ENCODE measurements at regions not wholly inside any gene's neighbourhood (a gene's known extent, or its start where the extent isn't known, plus 50 kb on each side); places are given as distances from the start of the nearest gene placed in this dataset.
A peak's percentile ranks its signal among the peaks of the same experiment; 100 is the strongest.

DNA sequence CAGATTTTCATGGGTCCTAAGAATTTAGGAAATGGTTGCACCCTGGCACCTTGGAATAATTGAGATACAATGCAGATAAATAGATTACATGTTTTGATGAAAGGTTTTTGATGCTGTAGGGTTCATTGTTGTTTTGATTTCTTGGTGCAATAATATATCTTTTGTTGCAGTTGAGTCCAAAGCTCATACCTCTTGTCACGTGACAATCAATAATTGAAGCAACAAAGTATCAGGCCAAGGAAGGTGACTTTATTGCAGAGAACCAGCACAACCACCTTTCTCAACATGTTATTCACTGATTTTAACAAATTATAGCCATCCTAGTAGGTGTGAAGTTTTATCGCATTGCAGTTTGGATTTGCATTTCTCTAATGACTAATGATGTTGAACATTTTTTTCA lies 285.5 kb upstream of the SLCO3A1 start:
- Histone ChIP-seq H3K36me3 (ENCODE audit: low read depth, low read length) (no peaks in the 10 kb centered on the region), H3K9me2 (replicated peaks; ENCODE audit: low read length) (no peaks in the 10 kb centered on the region), H3K79me2 (ENCODE audit: low read length) (no peaks in the 10 kb centered on the region), H2AFZ (ENCODE audit: low read length) (no peak overlapping the region), H3F3A (ENCODE audit: low read length, unreplicated experiment) (no peaks in the 10 kb centered on the region), H3K27ac (ENCODE audit: low read length) (no peak overlapping the region), H3K4me2 (ENCODE audit: low read length) (no peak overlapping the region), H3K9ac (ENCODE audit: low read length) (no peak overlapping the region), H3K9me3 (ENCODE audit: low read length) (no peaks in the 10 kb centered on the region), H3K27me3 (ENCODE audit: low read length) (peaks cover 18% of the 10 kb centered on the region), H3K4me1 (ENCODE audit: insufficient read depth, low read length) (no peaks in the 10 kb centered on the region), H4K20me1 (ENCODE audit: low read length) (no peaks in the 10 kb centered on the region), H3K4me3 (ENCODE audit: low read length) (no peak overlapping the region)
- TF ChIP-seq, protein P1, sequence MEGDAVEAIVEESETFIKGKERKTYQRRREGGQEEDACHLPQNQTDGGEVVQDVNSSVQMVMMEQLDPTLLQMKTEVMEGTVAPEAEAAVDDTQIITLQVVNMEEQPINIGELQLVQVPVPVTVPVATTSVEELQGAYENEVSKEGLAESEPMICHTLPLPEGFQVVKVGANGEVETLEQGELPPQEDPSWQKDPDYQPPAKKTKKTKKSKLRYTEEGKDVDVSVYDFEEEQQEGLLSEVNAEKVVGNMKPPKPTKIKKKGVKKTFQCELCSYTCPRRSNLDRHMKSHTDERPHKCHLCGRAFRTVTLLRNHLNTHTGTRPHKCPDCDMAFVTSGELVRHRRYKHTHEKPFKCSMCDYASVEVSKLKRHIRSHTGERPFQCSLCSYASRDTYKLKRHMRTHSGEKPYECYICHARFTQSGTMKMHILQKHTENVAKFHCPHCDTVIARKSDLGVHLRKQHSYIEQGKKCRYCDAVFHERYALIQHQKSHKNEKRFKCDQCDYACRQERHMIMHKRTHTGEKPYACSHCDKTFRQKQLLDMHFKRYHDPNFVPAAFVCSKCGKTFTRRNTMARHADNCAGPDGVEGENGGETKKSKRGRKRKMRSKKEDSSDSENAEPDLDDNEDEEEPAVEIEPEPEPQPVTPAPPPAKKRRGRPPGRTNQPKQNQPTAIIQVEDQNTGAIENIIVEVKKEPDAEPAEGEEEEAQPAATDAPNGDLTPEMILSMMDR (conservative IDR thresholded peaks at IDR 0.05; ENCODE audit: low read depth, low read length) = no peak
- TF ChIP-seq EZH2 (IDR thresholded peaks at IDR 0.05; ENCODE audit: low read length, unreplicated experiment) (no peak), EZH2phosphoT487 (IDR thresholded peaks at IDR 0.05; ENCODE audit: borderline replicate concordance, low read length) (no peak)
- DNase-seq (no peak), ATAC-seq (no peak)
- intact Hi-C loops (cut with micrococcal nuclease) = no loop called here
- CTCF ChIA-PET = no interaction called here
- POLR2A ChIA-PET (ENCODE audit: unreplicated experiment) = no interaction called here
- no TSS peak for BruUV-seq (replicated peaks)

DNA sequence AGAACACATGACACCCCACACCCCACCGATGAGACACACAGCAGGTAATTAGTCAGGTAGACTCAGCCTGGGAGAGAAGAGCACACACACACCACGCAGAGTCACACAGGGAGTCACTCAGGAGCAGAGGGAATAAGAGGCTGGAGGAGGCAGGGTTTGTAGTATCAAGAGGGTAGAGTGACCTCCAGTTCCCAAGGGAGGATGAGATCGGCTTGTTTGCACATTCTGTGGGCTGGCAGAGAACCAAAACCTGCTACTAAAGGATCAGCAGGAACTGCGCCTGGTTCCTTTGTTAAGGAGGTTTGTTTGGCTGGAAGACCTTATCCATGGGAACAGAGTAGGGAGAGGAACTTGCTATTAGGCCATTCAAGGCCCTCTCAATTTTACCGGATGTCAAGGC lies 281.4 kb upstream of the SLCO3A1 start:
- Histone ChIP-seq H3K4me2 (ENCODE audit: low read length) (no peak overlapping the region), H3K27me3 (ENCODE audit: low read length) (peaks cover 20% of the 10 kb centered on the region), H3K27ac (ENCODE audit: low read length) (no peak overlapping the region), H3K4me3 (ENCODE audit: low read length) (no peak overlapping the region), H3K9ac (ENCODE audit: low read length) (no peak overlapping the region), H3K36me3 (ENCODE audit: low read depth, low read length) (no peaks in the 10 kb centered on the region), H4K20me1 (ENCODE audit: low read length) (no peaks in the 10 kb centered on the region), H3K79me2 (ENCODE audit: low read length) (no peaks in the 10 kb centered on the region), H3K4me1 (ENCODE audit: insufficient read depth, low read length) (no peaks in the 10 kb centered on the region), H3K9me3 (ENCODE audit: low read length) (no peaks in the 10 kb centered on the region), H3K9me2 (replicated peaks; ENCODE audit: low read length) (no peaks in the 10 kb centered on the region), H3F3A (ENCODE audit: low read length, unreplicated experiment) (no peaks in the 10 kb centered on the region), H2AFZ (ENCODE audit: low read length) (no peak overlapping the region)
- POLR2A ChIA-PET (ENCODE audit: unreplicated experiment) = no interaction called here
- intact Hi-C loops (cut with micrococcal nuclease) = no loop called here
- CTCF ChIA-PET = no interaction called here
- TF ChIP-seq, protein P1 (conservative IDR thresholded peaks at IDR 0.05; ENCODE audit: low read depth, low read length) = no peak
- TF ChIP-seq EZH2phosphoT487 (IDR thresholded peaks at IDR 0.05; ENCODE audit: borderline replicate concordance, low read length) = no peak
- no peak for TF ChIP-seq EZH2 (IDR thresholded peaks at IDR 0.05; ENCODE audit: low read length, unreplicated experiment)
- ATAC-seq (no peak), DNase-seq (peak; percentile 58)
- BruUV-seq (replicated peaks) = no TSS peak

GRCh38 chr15:91576096-91576495 lies 277.4 kb upstream of the SLCO3A1 start:
- Histone ChIP-seq H3K9ac (ENCODE audit: low read length) (no peak overlapping the region), H4K20me1 (ENCODE audit: low read length) (no peaks in the 10 kb centered on the region), H3K79me2 (ENCODE audit: low read length) (no peaks in the 10 kb centered on the region), H2AFZ (ENCODE audit: low read length) (no peak overlapping the region), H3K4me3 (ENCODE audit: low read length) (no peak overlapping the region), H3K27ac (ENCODE audit: low read length) (no peak overlapping the region), H3F3A (ENCODE audit: low read length, unreplicated experiment) (no peaks in the 10 kb centered on the region), H3K9me3 (ENCODE audit: low read length) (no peaks in the 10 kb centered on the region), H3K36me3 (ENCODE audit: low read depth, low read length) (no peaks in the 10 kb centered on the region), H3K27me3 (ENCODE audit: low read length) (peaks cover 11% of the 10 kb centered on the region), H3K9me2 (replicated peaks; ENCODE audit: low read length) (no peaks in the 10 kb centered on the region), H3K4me1 (ENCODE audit: insufficient read depth, low read length) (no peaks in the 10 kb centered on the region), H3K4me2 (ENCODE audit: low read length) (no peak overlapping the region)
- DNase-seq (no peak), ATAC-seq (no peak)
- BruUV-seq (replicated peaks) = no TSS peak
- intact Hi-C loops (cut with micrococcal nuclease) = no loop called here
- ChIA-PET CTCF (no interaction called here), POLR2A (ENCODE audit: unreplicated experiment) (no interaction called here)
- no peak for TF ChIP-seq EZH2 (IDR thresholded peaks at IDR 0.05; ENCODE audit: low read length, unreplicated experiment)
